Prostate gland (tissue), 2 donors: ENCODE measurements at regions not wholly inside any gene's neighbourhood (a gene's known extent, or its start where the extent isn't known, plus 50 kb on each side); places are given as distances from the start of the nearest gene placed in this dataset.

Experiments
- CTCF ChIP-seq, 4 experiments: fragments of 200-600 bp in 2 of 4; fragments of 450-650 bp in 2 of 4; sonication (generic) in 2 of 4; IDR thresholded peaks; 1 replicate in 3 of 4; 2 replicates in 1 of 4; pipeline ENCODE4 v1.5.1; 2016 to 2019; ENCODE audit warnings: antibody characterized with exemption in 4 of 4, mild to moderate bottlenecking in 2 of 4, moderate library complexity in 2 of 4
- POLR2A ChIP-seq: fragments of 450-650 bp; IDR thresholded peaks from one replicate; pipeline ENCODE4 v1.6.1; 2016; ENCODE audit warnings: antibody characterized with exemption, mild to moderate bottlenecking

- no peak for TF ChIP-seq CTCF (IDR thresholded peaks at IDR 0.05)
- no peak for TF ChIP-seq POLR2A
Measured at GRCh38 chr10:16360001-16360400, 76.8 kb upstream of the PTER start.
